Calu3 (cell line): ENCODE measurements at regions not wholly inside any gene's neighbourhood (a gene's known extent, or its start where the extent isn't known, plus 50 kb on each side); places are given as distances from the start of the nearest gene placed in this dataset.

ENCODE experiments used
- BruUV-seq: library from RNA; stranded (reverse); fragments of 400-500 nt; replicated peaks from 2 replicates; lab custom pipeline; 2021; lab: Mats Ljungman, UMichigan
- CTCF ChIA-PET: fragments of 300-600 bp; sonication (Branson Sonifier 250); formaldehyde crosslinking; loops from one replicate; lab custom pipeline; 2022; ENCODE audit warnings: antibody characterized with exemption; lab: Charles Lee
- DNase-seq: peaks from one replicate; pipeline ENCODE4 v3.0.0; 2022
- H3K27ac Mint-ChIP-seq: one replicate; pipeline ENCODE4 v1.8.0; 2022; ENCODE audit warnings: mixed read lengths; ENCODE audit not compliant: unreplicated experiment
- H3K27me3 Mint-ChIP-seq: one replicate; pipeline ENCODE4 v1.8.0; 2022; ENCODE audit warnings: mixed read lengths; ENCODE audit not compliant: unreplicated experiment
- H3K36me3 Mint-ChIP-seq: one replicate; pipeline ENCODE4 v1.8.0; 2022; ENCODE audit warnings: mild to moderate bottlenecking, moderate library complexity, mixed read lengths; ENCODE audit not compliant: insufficient read depth, unreplicated experiment
- H3K4me1 Mint-ChIP-seq: one replicate; pipeline ENCODE4 v1.8.0; 2022; ENCODE audit warnings: mild to moderate bottlenecking, low read depth, mixed read lengths; ENCODE audit not compliant: unreplicated experiment
- H3K4me3 Mint-ChIP-seq: one replicate; pipeline ENCODE4 v1.8.0; 2022; ENCODE audit warnings: mild to moderate bottlenecking, low read depth, moderate library complexity, mixed read lengths; ENCODE audit not compliant: unreplicated experiment
- H3K9me3 Mint-ChIP-seq: one replicate; pipeline ENCODE4 v1.8.0; 2022; ENCODE audit warnings: low read depth, mixed read lengths; ENCODE audit not compliant: unreplicated experiment
- intact Hi-C: fragments of 100-400 bp; cut with micrococcal nuclease; formaldehyde crosslinking; loops from one replicate; pipeline ENCODE4 v1.10.0; 2022; ENCODE audit not compliant: unreplicated experiment
- TF ChIP-seq, protein P1 (sequence below): fragments of 200-600 bp; IDR thresholded peaks from one replicate; pipeline ENCODE4 v1.8.0; 2022; ENCODE audit warnings: antibody characterized with exemption; ENCODE audit not compliant: unreplicated experiment

GRCh38 chr18:56083097-56083521 is 495.1 kb upstream of the TCF4 start:
- CTCF ChIA-PET = interaction anchor here (0.6 kb wide), 1 partner anchor 15 kb away, joined by 3 read pairs; no protein-coding TSS in a partner anchor
- no peaks in the 10 kb centered on the region for H3K36me3 Mint-ChIP-seq
- H3K9me3 Mint-ChIP-seq = no peaks in the 10 kb centered on the region
- intact Hi-C loops = no loop called here
- no peak overlapping the region for H3K4me3 Mint-ChIP-seq
- H3K27me3 Mint-ChIP-seq = no peaks in the 10 kb centered on the region
- peaks cover 8% of the 10 kb centered on the region for H3K4me1 Mint-ChIP-seq
- TF ChIP-seq, protein P1, sequence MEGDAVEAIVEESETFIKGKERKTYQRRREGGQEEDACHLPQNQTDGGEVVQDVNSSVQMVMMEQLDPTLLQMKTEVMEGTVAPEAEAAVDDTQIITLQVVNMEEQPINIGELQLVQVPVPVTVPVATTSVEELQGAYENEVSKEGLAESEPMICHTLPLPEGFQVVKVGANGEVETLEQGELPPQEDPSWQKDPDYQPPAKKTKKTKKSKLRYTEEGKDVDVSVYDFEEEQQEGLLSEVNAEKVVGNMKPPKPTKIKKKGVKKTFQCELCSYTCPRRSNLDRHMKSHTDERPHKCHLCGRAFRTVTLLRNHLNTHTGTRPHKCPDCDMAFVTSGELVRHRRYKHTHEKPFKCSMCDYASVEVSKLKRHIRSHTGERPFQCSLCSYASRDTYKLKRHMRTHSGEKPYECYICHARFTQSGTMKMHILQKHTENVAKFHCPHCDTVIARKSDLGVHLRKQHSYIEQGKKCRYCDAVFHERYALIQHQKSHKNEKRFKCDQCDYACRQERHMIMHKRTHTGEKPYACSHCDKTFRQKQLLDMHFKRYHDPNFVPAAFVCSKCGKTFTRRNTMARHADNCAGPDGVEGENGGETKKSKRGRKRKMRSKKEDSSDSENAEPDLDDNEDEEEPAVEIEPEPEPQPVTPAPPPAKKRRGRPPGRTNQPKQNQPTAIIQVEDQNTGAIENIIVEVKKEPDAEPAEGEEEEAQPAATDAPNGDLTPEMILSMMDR = no peak
- no peak overlapping the region for H3K27ac Mint-ChIP-seq
- no peak for DNase-seq
- no TSS peak for BruUV-seq

DNA sequence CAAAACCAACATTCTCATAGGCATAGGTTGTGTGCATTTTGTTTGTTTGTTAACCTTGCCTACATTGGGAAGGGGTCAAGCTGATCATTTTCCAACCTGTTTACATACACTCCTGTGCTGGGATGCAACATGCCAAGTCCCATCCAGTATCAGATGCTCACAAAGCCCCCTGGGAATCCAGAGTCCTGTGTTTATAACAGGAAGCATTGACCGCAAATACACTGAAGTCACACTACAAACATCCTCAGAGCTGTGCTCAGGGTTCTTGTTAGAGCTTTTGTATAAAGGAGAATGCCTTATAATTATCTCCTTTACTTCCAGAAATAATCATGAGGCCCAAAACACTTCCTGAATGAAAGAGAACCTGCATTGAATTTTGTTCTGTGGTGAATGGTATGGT is 488.7 kb upstream of the TCF4 start:
- no TSS peak for BruUV-seq
- H3K27me3 Mint-ChIP-seq = no peaks in the 10 kb centered on the region
- no peak overlapping the region for H3K4me3 Mint-ChIP-seq
- peaks cover 8% of the 10 kb centered on the region for H3K9me3 Mint-ChIP-seq
- intact Hi-C loops = no loop called here
- H3K27ac Mint-ChIP-seq = no peak overlapping the region
- DNase-seq = no peak
- CTCF ChIA-PET = no interaction called here
- no peaks in the 10 kb centered on the region for H3K36me3 Mint-ChIP-seq
- TF ChIP-seq, protein P1 = no peak
- peaks cover 8% of the 10 kb centered on the region for H3K4me1 Mint-ChIP-seq

DNA sequence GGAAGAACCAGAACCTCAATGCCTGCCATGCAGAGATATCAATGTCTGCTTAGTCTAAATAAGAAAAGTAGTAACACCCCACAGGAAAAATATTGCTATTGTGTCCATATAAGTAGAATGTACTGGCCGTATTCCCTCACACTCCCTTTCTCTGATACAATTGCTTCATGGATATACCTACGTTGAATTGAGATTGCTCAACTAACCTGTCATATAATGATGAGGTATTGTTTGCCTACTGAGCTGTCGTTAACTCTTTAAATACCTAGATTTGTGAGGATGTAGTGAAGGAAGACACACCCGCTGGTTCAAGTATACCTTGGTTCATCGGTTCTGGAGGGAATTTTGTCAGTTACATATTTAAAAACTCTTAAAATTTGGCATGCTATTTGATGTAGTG is 480.7 kb upstream of the TCF4 start:
- Mint-ChIP-seq H3K36me3 (no peaks in the 10 kb centered on the region), H3K27me3 (no peaks in the 10 kb centered on the region), H3K4me1 (no peaks in the 10 kb centered on the region), H3K4me3 (no peak overlapping the region), H3K27ac (no peak overlapping the region), H3K9me3 (peaks cover 3% of the 10 kb centered on the region)
- DNase-seq = no peak
- CTCF ChIA-PET = no interaction called here
- TF ChIP-seq, protein P1 = no peak
- no TSS peak for BruUV-seq
- intact Hi-C loops = no loop called here

DNA sequence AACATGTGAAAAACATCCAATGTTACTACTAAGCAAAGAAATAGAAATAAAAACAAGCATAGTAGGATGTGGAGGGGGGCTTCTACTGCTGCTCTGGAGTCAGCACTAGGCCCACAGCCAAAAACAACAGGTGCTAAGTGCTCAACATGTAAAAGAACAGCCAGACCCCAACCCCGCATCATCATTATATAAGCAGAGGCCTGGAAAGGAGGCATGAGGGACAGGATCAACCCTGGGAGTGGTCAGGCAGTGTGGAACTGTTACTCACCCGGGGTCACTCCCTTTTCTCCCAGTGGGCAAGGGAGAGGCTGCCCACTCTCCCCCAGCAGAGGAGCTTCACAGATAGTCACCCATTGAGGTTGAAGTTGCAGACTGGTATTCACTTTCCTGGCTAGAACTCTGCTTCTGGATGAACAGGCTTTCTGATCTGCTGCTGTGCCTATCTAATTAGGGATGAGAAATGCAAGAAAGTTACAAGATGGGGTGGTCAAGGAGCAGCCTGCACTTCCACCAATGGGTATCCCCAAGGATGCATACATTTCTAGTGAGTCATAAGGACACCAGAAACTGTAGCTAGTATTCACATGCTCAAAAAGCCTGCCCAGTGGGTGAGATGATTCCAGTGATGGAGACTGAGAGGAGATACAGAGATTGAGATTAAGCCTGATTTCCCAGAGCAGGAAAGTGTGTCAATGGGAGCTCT is 480.1 kb upstream of the TCF4 start:
- intact Hi-C loops = no loop called here
- TF ChIP-seq, protein P1 = no peak
- Mint-ChIP-seq H3K9me3 (peaks cover 3% of the 10 kb centered on the region), H3K4me3 (no peak overlapping the region), H3K27ac (no peak overlapping the region), H3K36me3 (no peaks in the 10 kb centered on the region), H3K27me3 (no peaks in the 10 kb centered on the region), H3K4me1 (no peaks in the 10 kb centered on the region)
- CTCF ChIA-PET = interaction anchor here (0.8 kb wide), 1 partner anchor 15 kb away, joined by 3 read pairs; no protein-coding TSS in a partner anchor
- no peak for DNase-seq
- BruUV-seq = no TSS peak
